ENCODE measurements at regions not wholly inside any gene's neighbourhood (a gene's known extent, or its start where the extent isn't known, plus 50 kb on each side); places are given as distances from the start of the nearest gene placed in this dataset.

GRCh38 chr18:22552899-22553460 lies 135.3 kb upstream of the CTAGE1 start:
- DNase-seq (ENCODE audit: low read depth, low spot score) = no peak
- in situ Hi-C loops (cut with HindIII; ENCODE audit: low pct_unique_long_range_greater_than_20kb, low sequenced_read_pairs) = no loop called here

- no peak for DNase-seq (ENCODE audit: low read depth, low spot score)
- in situ Hi-C loops (cut with HindIII; ENCODE audit: low pct_unique_long_range_greater_than_20kb, low sequenced_read_pairs) = no loop called here
Measured at GRCh38 chr18:22556222-22557167, 138.8 kb upstream of the CTAGE1 start.

GRCh38 chr18:22557168-22557941 lies 139.6 kb upstream of the CTAGE1 start:
- DNase-seq (ENCODE audit: low read depth, low spot score) = no peak
- in situ Hi-C loops (cut with HindIII; ENCODE audit: low pct_unique_long_range_greater_than_20kb, low sequenced_read_pairs) = no loop called here

GRCh38 chr18:22558945-22559385 lies 141.2 kb upstream of the CTAGE1 start:
- no peak for DNase-seq (ENCODE audit: low read depth, low spot score)
- in situ Hi-C loops (cut with HindIII; ENCODE audit: low pct_unique_long_range_greater_than_20kb, low sequenced_read_pairs) = no loop called here

- in situ Hi-C loops (cut with HindIII; ENCODE audit: low pct_unique_long_range_greater_than_20kb, low sequenced_read_pairs) = no loop called here
- DNase-seq (ENCODE audit: low read depth, low spot score) = peak; percentile 32
Measured at GRCh38 chr18:22559414-22560274, 141.9 kb upstream of the CTAGE1 start.

GRCh38 chr18:22560275-22560610 lies 142.5 kb upstream of the CTAGE1 start:
- no peak for DNase-seq (ENCODE audit: low read depth, low spot score)
- in situ Hi-C loops (cut with HindIII; ENCODE audit: low pct_unique_long_range_greater_than_20kb, low sequenced_read_pairs) = no loop called here

GRCh38 chr18:22560797-22561196 lies 143.1 kb upstream of the CTAGE1 start:
- no peak for DNase-seq (ENCODE audit: low read depth, low spot score)
- in situ Hi-C loops (cut with HindIII; ENCODE audit: low pct_unique_long_range_greater_than_20kb, low sequenced_read_pairs) = no loop called here

- DNase-seq (ENCODE audit: low read depth, low spot score) = peak; percentile 81
- in situ Hi-C loops (cut with HindIII; ENCODE audit: low pct_unique_long_range_greater_than_20kb, low sequenced_read_pairs) = no loop called here
Measured at GRCh38 chr18:22563164-22563583, 145.5 kb upstream of the CTAGE1 start.

- no peak for DNase-seq (ENCODE audit: low read depth, low spot score)
- in situ Hi-C loops (cut with HindIII; ENCODE audit: low pct_unique_long_range_greater_than_20kb, low sequenced_read_pairs) = no loop called here
Measured at GRCh38 chr18:22564036-22564435, 146.3 kb upstream of the CTAGE1 start.

GRCh38 chr18:22566703-22567420 lies 149.1 kb upstream of the CTAGE1 start:
- DNase-seq (ENCODE audit: low read depth, low spot score) = no peak
- in situ Hi-C loops (cut with HindIII; ENCODE audit: low pct_unique_long_range_greater_than_20kb, low sequenced_read_pairs) = no loop called here

- no peak for DNase-seq (ENCODE audit: low read depth, low spot score)
- in situ Hi-C loops (cut with HindIII; ENCODE audit: low pct_unique_long_range_greater_than_20kb, low sequenced_read_pairs) = no loop called here
Measured at GRCh38 chr18:22567794-22568193, 150.1 kb upstream of the CTAGE1 start.

GRCh38 chr18:22570492-22570891 lies 152.8 kb upstream of the CTAGE1 start:
- in situ Hi-C loops (cut with HindIII; ENCODE audit: low pct_unique_long_range_greater_than_20kb, low sequenced_read_pairs) = no loop called here
- DNase-seq (ENCODE audit: low read depth, low spot score) = no peak

- in situ Hi-C loops (cut with HindIII; ENCODE audit: low pct_unique_long_range_greater_than_20kb, low sequenced_read_pairs) = no loop called here
- DNase-seq (ENCODE audit: low read depth, low spot score) = no peak
Measured at GRCh38 chr18:22572341-22572740, 154.6 kb upstream of the CTAGE1 start.

- no peak for DNase-seq (ENCODE audit: low read depth, low spot score)
- in situ Hi-C loops (cut with HindIII; ENCODE audit: low pct_unique_long_range_greater_than_20kb, low sequenced_read_pairs) = no loop called here
Measured at GRCh38 chr18:22579271-22579670, 161.6 kb upstream of the CTAGE1 start.

- in situ Hi-C loops (cut with HindIII; ENCODE audit: low pct_unique_long_range_greater_than_20kb, low sequenced_read_pairs) = no loop called here
- DNase-seq (ENCODE audit: low read depth, low spot score) = no peak
Measured at GRCh38 chr18:22585333-22585732, 167.6 kb upstream of the CTAGE1 start.

- in situ Hi-C loops (cut with HindIII; ENCODE audit: low pct_unique_long_range_greater_than_20kb, low sequenced_read_pairs) = no loop called here
Measured at GRCh38 chr18:22585821-22586220, 168.1 kb upstream of the CTAGE1 start.

GRCh38 chr18:22591222-22591621 lies 173.5 kb upstream of the CTAGE1 start:
- DNase-seq (ENCODE audit: low read depth, low spot score) = no peak
- in situ Hi-C loops (cut with HindIII; ENCODE audit: low pct_unique_long_range_greater_than_20kb, low sequenced_read_pairs) = no loop called here

More at GRCh38 chr18:22585821-22586220, 168.1 kb upstream of the CTAGE1 start:
- no peak for DNase-seq (ENCODE audit: low read depth, low spot score)

Data from SK-MEL-5 (cell line).